ENCODE measurements at regions not wholly inside any gene's neighbourhood (a gene's known extent, or its start where the extent isn't known, plus 50 kb on each side); places are given as distances from the start of the nearest gene placed in this dataset.
"Not testable (repeated sequence)": the region's sequence is repeated elsewhere in the genome, so short reads cannot be mapped to it uniquely, and the experiment has no call there.

GRCh38 chr10:64396105-64396708 is 875.0 kb downstream of the REEP3 start:
- DNase-seq (ENCODE audit: low spot score in 2 of 2) (no peak), ATAC-seq (no peak)
- no peak overlapping the region for H3K27ac Mint-ChIP-seq
- H3K9me3 Mint-ChIP-seq: peaks cover 0 to 8% of the 10 kb centered on the region in 2 donors
- H3K36me3 Mint-ChIP-seq: no peaks in the 10 kb centered on the region

GRCh38 chr10:64397125-64397524 is 875.9 kb downstream of the REEP3 start:
- H3K36me3 Mint-ChIP-seq: no peaks in the 10 kb centered on the region
- H3K9me3 Mint-ChIP-seq: peaks cover 0 to 8% of the 10 kb centered on the region in 2 donors
- no peak overlapping the region for H3K27ac Mint-ChIP-seq
- no peak for DNase-seq (ENCODE audit: low spot score in 2 of 2)
- no peak for ATAC-seq

DNA sequence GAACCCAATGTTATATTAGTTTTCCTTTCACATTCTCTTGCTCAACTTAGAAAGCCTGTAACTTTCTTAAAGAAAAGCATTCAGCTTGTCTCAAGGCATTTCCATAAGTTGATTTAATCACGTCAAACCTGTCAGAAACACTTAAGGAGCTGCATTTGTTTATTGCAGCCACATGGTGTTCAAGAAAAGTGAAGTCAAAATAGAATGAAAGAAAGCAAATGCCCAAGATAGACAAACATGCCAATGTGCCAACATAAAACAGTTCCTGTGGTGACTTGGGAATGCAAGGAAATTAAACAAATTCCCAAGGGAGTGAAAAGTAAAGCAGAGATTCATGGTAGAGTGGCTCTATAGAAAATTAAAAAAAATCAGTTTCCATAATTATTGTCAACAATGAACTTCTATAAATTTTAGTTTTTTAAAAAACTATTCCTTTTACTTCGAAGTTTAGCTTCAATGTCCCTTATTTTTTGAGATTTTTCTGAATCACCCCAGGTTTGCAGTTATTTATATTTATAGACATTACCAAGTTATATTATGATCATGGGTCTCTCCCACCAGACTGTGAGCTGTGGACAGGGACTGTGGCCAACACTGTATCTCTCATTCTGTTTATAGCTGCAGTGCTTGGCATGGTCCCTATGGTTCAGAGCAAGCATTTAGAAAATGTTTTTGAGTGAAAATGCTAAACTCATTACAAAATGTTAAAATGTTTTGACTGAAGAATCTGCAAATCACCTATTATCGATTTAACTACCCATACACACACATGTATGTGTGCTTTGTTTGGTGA is 887.4 kb downstream of the REEP3 start:
- no peak overlapping the region for H3K27ac Mint-ChIP-seq
- peaks cover 14% of the 10 kb centered on the region in 2 donors for H3K9me3 Mint-ChIP-seq
- ATAC-seq (no peak), DNase-seq (ENCODE audit: low spot score in 2 of 2) (no peak)
- no peaks in the 10 kb centered on the region for H3K36me3 Mint-ChIP-seq

DNA sequence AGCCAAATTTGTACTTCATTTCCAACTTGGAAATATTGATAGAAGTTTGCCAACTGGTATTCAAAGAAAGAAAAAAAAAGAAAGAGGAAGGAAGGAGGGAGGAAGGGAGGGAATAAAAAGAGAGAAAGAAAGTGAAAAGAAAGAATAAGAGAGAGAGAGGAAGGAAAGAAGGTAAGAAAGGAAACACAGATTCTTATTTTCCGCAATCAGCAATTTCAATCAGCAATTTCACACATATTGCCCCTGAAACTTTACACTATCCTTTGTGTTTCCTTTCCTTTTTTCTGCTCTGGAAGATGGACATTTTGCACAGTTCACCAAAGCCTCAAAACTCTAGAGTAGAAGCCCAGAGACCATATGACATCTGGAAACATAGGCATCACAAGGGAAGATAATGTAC is 888.1 kb downstream of the REEP3 start:
- H3K9me3 Mint-ChIP-seq: peaks cover 14% of the 10 kb centered on the region in 2 donors
- no peaks in the 10 kb centered on the region for H3K36me3 Mint-ChIP-seq
- H3K27ac Mint-ChIP-seq: no peak overlapping the region
- DNase-seq (ENCODE audit: low spot score in 2 of 2): no peak
- no peak for ATAC-seq

- Mint-ChIP-seq H3K36me3 (no peaks in the 10 kb centered on the region), H3K27ac (no peak overlapping the region), H3K9me3 (peaks cover 4 to 6% of the 10 kb centered on the region in 2 donors)
- no peak for ATAC-seq
- no peak for DNase-seq (ENCODE audit: low spot score in 2 of 2)
Observed at GRCh38 chr10:64416011-64416410, 894.8 kb downstream of the REEP3 start.

DNA sequence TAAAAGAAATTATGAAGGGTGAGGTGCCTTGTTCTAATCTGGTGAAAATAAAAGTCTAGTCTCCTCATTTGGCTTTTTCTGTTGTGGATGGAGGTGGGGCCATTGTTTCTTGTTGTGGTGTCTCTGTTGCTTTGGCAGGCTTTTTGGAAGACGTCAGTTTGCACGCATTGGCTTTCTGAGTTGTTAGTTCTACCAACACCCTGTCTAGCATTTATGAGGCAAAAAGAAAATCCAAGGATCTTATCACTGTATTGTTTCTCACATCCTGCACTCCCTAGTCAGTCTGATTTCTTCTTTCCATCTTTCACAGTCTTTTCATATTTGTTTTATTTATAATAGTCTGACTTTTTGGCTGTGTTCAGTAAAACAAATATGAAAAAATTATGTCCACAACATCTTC is 898.3 kb downstream of the REEP3 start:
- no peak overlapping the region for H3K27ac Mint-ChIP-seq
- H3K36me3 Mint-ChIP-seq: no peaks in the 10 kb centered on the region
- ATAC-seq: no peak
- H3K9me3 Mint-ChIP-seq: peaks cover 0 to 6% of the 10 kb centered on the region in 2 donors
- DNase-seq (ENCODE audit: low spot score in 2 of 2): no peak

- no peak overlapping the region for H3K27ac Mint-ChIP-seq
- no peak for DNase-seq (ENCODE audit: low spot score in 2 of 2)
- peaks cover 0 to 4% of the 10 kb centered on the region in 2 donors for H3K9me3 Mint-ChIP-seq
- no peak for ATAC-seq
- H3K36me3 Mint-ChIP-seq: no peaks in the 10 kb centered on the region
Observed at GRCh38 chr10:64426745-64427144, 905.5 kb downstream of the REEP3 start.

- DNase-seq (ENCODE audit: low spot score in 2 of 2): no peak
- no peak overlapping the region for H3K27ac Mint-ChIP-seq
- H3K36me3 Mint-ChIP-seq: no peaks in the 10 kb centered on the region
- peaks cover 0 to 6% of the 10 kb centered on the region in 2 donors for H3K9me3 Mint-ChIP-seq
- no peak for ATAC-seq
Observed at GRCh38 chr10:64430690-64431323, 909.6 kb downstream of the REEP3 start.

GRCh38 chr10:64441872-64442271 is 920.7 kb downstream of the REEP3 start:
- not testable (repeated sequence) for H3K27ac Mint-ChIP-seq; ATAC-seq; DNase-seq (ENCODE audit: low spot score in 2 of 2); H3K36me3 Mint-ChIP-seq
- peaks cover 12 to 19% of the 10 kb centered on the region in 2 donors for H3K9me3 Mint-ChIP-seq

- peaks cover 0 to 5% of the 10 kb centered on the region in 2 donors for H3K36me3 Mint-ChIP-seq
- ATAC-seq (no peak), DNase-seq (ENCODE audit: low spot score in 2 of 2) (no peak)
- H3K27ac Mint-ChIP-seq: no peak overlapping the region
- peaks cover 9 to 13% of the 10 kb centered on the region in 2 donors for H3K9me3 Mint-ChIP-seq
Observed at GRCh38 chr10:64444163-64444562, 923.0 kb downstream of the REEP3 start.

GRCh38 chr10:64444564-64444963 is 923.4 kb downstream of the REEP3 start:
- H3K9me3 Mint-ChIP-seq: peaks cover 5 to 9% of the 10 kb centered on the region in 2 donors
- no peak for ATAC-seq

DNA sequence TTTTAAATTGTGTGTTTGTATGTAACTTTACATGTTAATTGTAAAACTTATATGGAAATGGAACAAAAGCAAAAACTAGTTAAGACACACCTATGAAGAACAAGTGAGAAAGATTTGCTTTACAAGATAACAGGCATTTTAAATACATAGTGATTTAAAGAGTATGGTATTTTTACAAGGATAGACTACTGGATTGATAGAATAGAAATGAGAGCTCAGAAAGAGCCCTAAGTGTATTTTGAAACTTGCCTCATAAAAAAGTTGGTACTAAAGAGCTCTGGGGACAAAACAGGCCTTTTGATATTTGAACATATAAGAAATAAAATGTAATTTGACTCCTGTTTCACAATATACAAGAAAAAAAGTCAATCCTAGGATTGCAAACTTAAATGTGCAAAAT is 928.4 kb downstream of the REEP3 start:
- Mint-ChIP-seq H3K27ac (no peak overlapping the region), H3K36me3 (no peaks in the 10 kb centered on the region), H3K9me3 (no peaks in the 10 kb centered on the region)
- no peak for ATAC-seq
- DNase-seq (ENCODE audit: low spot score in 2 of 2): no peak

More at GRCh38 chr10:64444564-64444963, 923.4 kb downstream of the REEP3 start:
- H3K36me3 Mint-ChIP-seq: peaks cover 0 to 5% of the 10 kb centered on the region in 2 donors
- no peak overlapping the region for H3K27ac Mint-ChIP-seq
- DNase-seq (ENCODE audit: low spot score in 2 of 2): no peak

DNA sequence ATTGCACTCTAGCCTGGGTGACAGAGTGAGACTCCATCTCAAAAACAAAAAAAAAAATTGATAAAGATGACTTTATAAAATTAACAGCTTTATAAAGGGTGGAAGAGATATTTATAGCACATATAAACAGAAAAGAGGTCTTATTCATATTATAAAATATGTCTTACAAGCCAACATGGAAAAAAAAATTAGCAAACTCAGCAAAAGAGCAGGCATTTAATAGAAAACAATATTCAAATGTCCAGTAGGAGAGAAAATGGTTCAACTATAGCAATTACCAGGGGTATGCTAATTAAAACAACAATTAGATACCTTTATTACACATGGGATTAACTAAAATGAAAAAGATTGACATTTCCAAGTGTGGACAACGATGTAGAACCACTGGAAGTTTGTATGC is 929.1 kb downstream of the REEP3 start:
- H3K27ac Mint-ChIP-seq: no peak overlapping the region

GRCh38 chr10:64454962-64455361 is 933.8 kb downstream of the REEP3 start:
- Mint-ChIP-seq H3K9me3 (no peaks in the 10 kb centered on the region), H3K27ac (no peak overlapping the region), H3K36me3 (no peaks in the 10 kb centered on the region)
- DNase-seq (ENCODE audit: low spot score in 2 of 2) (no peak), ATAC-seq (no peak)

More for the DNA sequence above, 929.1 kb downstream of the REEP3 start:
- no peaks in the 10 kb centered on the region for H3K36me3 Mint-ChIP-seq
- ATAC-seq: no peak
- H3K9me3 Mint-ChIP-seq: no peaks in the 10 kb centered on the region
- no peak for DNase-seq (ENCODE audit: low spot score in 2 of 2)

GRCh38 chr10:64458306-64458705 is 937.1 kb downstream of the REEP3 start:
- Mint-ChIP-seq H3K9me3 (peaks cover 8 to 10% of the 10 kb centered on the region in 2 donors), H3K27ac (no peak overlapping the region), H3K36me3 (peaks cover 0 to under 1% of the 10 kb centered on the region in 2 donors)
- ATAC-seq (no peak), DNase-seq (ENCODE audit: low spot score in 2 of 2) (no peak)

- Mint-ChIP-seq H3K27ac (no peak overlapping the region), H3K9me3 (peaks cover 27 to 28% of the 10 kb centered on the region in 2 donors), H3K36me3 (peaks cover 0 to 13% of the 10 kb centered on the region in 2 donors)
- ATAC-seq: no peak
- no peak for DNase-seq (ENCODE audit: low spot score in 2 of 2)
Observed at GRCh38 chr10:64463406-64463805, 942.2 kb downstream of the REEP3 start.

DNA sequence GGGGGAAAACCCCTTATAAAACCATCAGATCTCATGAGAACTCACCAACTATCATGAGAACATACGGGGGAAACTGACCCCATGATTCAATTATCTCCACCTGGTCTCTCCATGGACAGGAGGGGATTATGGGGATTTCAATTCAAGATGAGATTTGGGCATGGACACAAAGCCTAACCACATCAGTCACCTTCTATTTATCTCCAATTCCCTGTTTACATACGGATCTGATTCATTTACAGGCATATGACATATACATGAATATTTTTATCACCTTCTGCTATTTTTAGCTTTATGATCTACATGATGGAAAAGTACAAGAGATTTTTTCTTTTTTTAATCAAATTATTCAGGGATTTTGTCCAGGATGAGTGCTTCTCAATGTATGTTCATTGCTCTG is 944.5 kb downstream of the REEP3 start:
- DNase-seq (ENCODE audit: low spot score in 2 of 2) (no peak), ATAC-seq (no peak)
- Mint-ChIP-seq H3K36me3 (peaks cover 0 to 13% of the 10 kb centered on the region in 2 donors), H3K27ac (no peak overlapping the region), H3K9me3 (peaks cover 33 to 38% of the 10 kb centered on the region in 2 donors)
